Non-pigmented ciliary epithelial cell (primary cell): ENCODE measurements at regions not wholly inside any gene's neighbourhood (a gene's known extent, or its start where the extent isn't known, plus 50 kb on each side); places are given as distances from the start of the nearest gene placed in this dataset.
"Not testable (repeated sequence)": the region's sequence is repeated elsewhere in the genome, so short reads cannot be mapped to it uniquely, and the experiment has no call there.

Source experiments
- DNase-seq: peaks from one replicate; pipeline ENCODE4 v3.0.0-alpha.2; 2010; ENCODE audit warnings: low read depth

GRCh38 chr12:105581420-105581819, 250.9 kb downstream of the C12orf75 start:
- no peak for DNase-seq

GRCh38 chr12:105585107-105585506, 254.6 kb downstream of the C12orf75 start:
- DNase-seq = no peak

- no peak for DNase-seq
These were observed 256.7 kb downstream of the C12orf75 start for GRCh38 chr12:105587237-105587636.

- no peak for DNase-seq
These were observed 257.6 kb downstream of the C12orf75 start for GRCh38 chr12:105588106-105588505.

GRCh38 chr12:105590571-105590970, 260.1 kb downstream of the C12orf75 start:
- no peak for DNase-seq

GRCh38 chr12:105595440-105595839, 264.9 kb downstream of the C12orf75 start:
- DNase-seq = no peak

GRCh38 chr12:105596731-105597130, 266.2 kb downstream of the C12orf75 start:
- no peak for DNase-seq

GRCh38 chr12:105598031-105598430, 267.5 kb downstream of the C12orf75 start:
- DNase-seq = no peak

- DNase-seq = no peak
These were observed 270.5 kb downstream of the C12orf75 start for GRCh38 chr12:105600911-105601545.

- DNase-seq = not testable (repeated sequence)
These were observed 271.8 kb downstream of the C12orf75 start for GRCh38 chr12:105602312-105602711.

- DNase-seq = not testable (repeated sequence)
These were observed 273.8 kb downstream of the C12orf75 start for GRCh38 chr12:105604281-105604680.

GRCh38 chr12:105606613-105607012, 276.1 kb downstream of the C12orf75 start:
- not testable (repeated sequence) for DNase-seq

GRCh38 chr12:105609001-105609400, 278.5 kb downstream of the C12orf75 start:
- DNase-seq = not testable (repeated sequence)

GRCh38 chr12:105610459-105610858, 280.0 kb downstream of the C12orf75 start:
- no peak for DNase-seq

GRCh38 chr12:105611340-105611739, 280.8 kb downstream of the C12orf75 start:
- no peak for DNase-seq

- no peak for DNase-seq
These were observed 282.8 kb downstream of the C12orf75 start for GRCh38 chr12:105613269-105613668.

GRCh38 chr12:105613887-105614286, 283.4 kb downstream of the C12orf75 start:
- DNase-seq = no peak

GRCh38 chr12:105616971-105617540, 286.6 kb downstream of the C12orf75 start:
- DNase-seq = no peak

GRCh38 chr12:105622220-105622619, 291.7 kb downstream of the C12orf75 start:
- DNase-seq = no peak

GRCh38 chr12:105622846-105623736, 292.6 kb downstream of the C12orf75 start:
- no peak for DNase-seq

GRCh38 chr12:105626653-105627052, 296.2 kb downstream of the C12orf75 start:
- no peak for DNase-seq

- DNase-seq = no peak
These were observed 307.0 kb downstream of the C12orf75 start for GRCh38 chr12:105637470-105637869.

GRCh38 chr12:105640761-105641160, 310.3 kb downstream of the C12orf75 start:
- no peak for DNase-seq
